Hepatocyte (in vitro differentiated cells): ENCODE measurements at regions not wholly inside any gene's neighbourhood (a gene's known extent, or its start where the extent isn't known, plus 50 kb on each side); places are given as distances from the start of the nearest gene placed in this dataset.

Source experiments
- DNase-seq: peaks from one replicate; pipeline ENCODE4 v3.0.0-alpha.2; 2016; ENCODE audit warnings: low spot score
- H2AFZ ChIP-seq: fragments of 200-600 bp; sonication (generic); 2 replicates; pipeline ENCODE4 v1.6.0; 2016; ENCODE audit warnings: antibody characterized with exemption, mild to moderate bottlenecking
- H3K27ac ChIP-seq: fragments of 200-600 bp; sonication (generic); 2 replicates; pipeline ENCODE4 v1.5.1; 2016; ENCODE audit warnings: mild to moderate bottlenecking
- H3K27me3 ChIP-seq: fragments of 200-600 bp; sonication (generic); 2 replicates; pipeline ENCODE4 v1.6.1; 2016
- H3K36me3 ChIP-seq: fragments of 200-600 bp; sonication (generic); replicated peaks from 2 replicates; pipeline ENCODE4 v1.5.1; 2016; ENCODE audit warnings: low read depth; ENCODE audit not compliant: insufficient read depth
- H3K4me1 ChIP-seq: fragments of 200-600 bp; sonication (generic); 2 replicates; pipeline ENCODE4 v1.5.1; 2016; ENCODE audit warnings: mild to moderate bottlenecking, moderate library complexity; ENCODE audit not compliant: insufficient read depth
- H3K4me2 ChIP-seq: fragments of 200-600 bp; sonication (generic); 2 replicates; pipeline ENCODE4 v1.6.0; 2016
- H3K4me3 ChIP-seq: fragments of 200-600 bp; sonication (generic); 2 replicates; pipeline ENCODE4 v1.5.1; 2016; ENCODE audit warnings: mild to moderate bottlenecking
- H3K79me2 ChIP-seq: fragments of 200-600 bp; sonication (generic); 2 replicates; pipeline ENCODE4 v1.6.0; 2017; ENCODE audit warnings: mild to moderate bottlenecking
- H3K9me2 ChIP-seq: fragments of 200-600 bp; sonication (generic); replicated peaks from 2 replicates; pipeline ENCODE4 v1.6.0; 2017; ENCODE audit warnings: mild to moderate bottlenecking; ENCODE audit not compliant: insufficient read depth
- H3K9me3 ChIP-seq: fragments of 200-600 bp; sonication (generic); 2 replicates; pipeline ENCODE4 v1.5.1; 2016; ENCODE audit warnings: low read depth, mild to moderate bottlenecking
- H4K20me1 ChIP-seq: fragments of 200-600 bp; sonication (generic); 2 replicates; pipeline ENCODE4 v1.6.0; 2016; ENCODE audit warnings: mild to moderate bottlenecking; ENCODE audit not compliant: insufficient read depth, poor library complexity, severe bottlenecking
- CTCF ChIP-seq: fragments of 200-600 bp; sonication (generic); IDR thresholded peaks from 2 replicates; pipeline ENCODE4 v1.5.1; 2016; ENCODE audit warnings: antibody characterized with exemption, mild to moderate bottlenecking; ENCODE audit not compliant: poor library complexity
- EZH2 ChIP-seq: fragments of 200-600 bp; sonication (generic); IDR thresholded peaks from 2 replicates; pipeline ENCODE4 v1.6.1; 2016; ENCODE audit warnings: antibody characterized with exemption, mild to moderate bottlenecking, borderline replicate concordance
- EZH2phosphoT487 ChIP-seq: fragments of 200-600 bp; sonication (generic); IDR thresholded peaks from one replicate; pipeline ENCODE4 v1.6.1; 2018; ENCODE audit warnings: antibody characterized with exemption, mild to moderate bottlenecking, low read depth, moderate library complexity; ENCODE audit not compliant: unreplicated experiment, severe bottlenecking
- WGBS: methylation state at CpG from one replicate; pipeline ENCODE4 v1.1.6; 2016; ENCODE audit warnings: low lambda C conversion rate; ENCODE audit errors: missing lambda C conversion rate; 5-methylcytosine and 5-hydroxymethylcytosine counted together

- peaks cover 10% of the 10 kb centered on the region for H3K4me1 ChIP-seq
- no peaks in the 10 kb centered on the region for H3K9me2 ChIP-seq
- no peaks in the 10 kb centered on the region for H3K27me3 ChIP-seq
- no peak overlapping the region for H3K27ac ChIP-seq
- H3K9me3 ChIP-seq: no peaks in the 10 kb centered on the region
- H3K36me3 ChIP-seq: no peaks in the 10 kb centered on the region
- WGBS: 70% methylated on average over 7 of the region's 7 CpGs
- no peak for DNase-seq
- no peaks in the 10 kb centered on the region for H3K79me2 ChIP-seq
- no peaks in the 10 kb centered on the region for H4K20me1 ChIP-seq
- TF ChIP-seq EZH2 (no peak), CTCF (no peak), EZH2phosphoT487 (no peak)
- H3K4me2 ChIP-seq: no peak overlapping the region
- no peak overlapping the region for H2AFZ ChIP-seq
- no peak overlapping the region for H3K4me3 ChIP-seq
Measured at GRCh38 chr16:82470016-82470415, 156.8 kb upstream of the CDH13 start.

GRCh38 chr16:82464187-82464586 is 162.6 kb upstream of the CDH13 start:
- DNase-seq: no peak
- no peaks in the 10 kb centered on the region for H3K9me3 ChIP-seq
- no peaks in the 10 kb centered on the region for H3K36me3 ChIP-seq
- no peak overlapping the region for H3K27ac ChIP-seq
- H3K4me1 ChIP-seq: peaks cover 9% of the 10 kb centered on the region
- H3K79me2 ChIP-seq: no peaks in the 10 kb centered on the region
- H3K4me3 ChIP-seq: no peak overlapping the region
- WGBS: 46% methylated on average over 13 of the region's 13 CpGs
- no peaks in the 10 kb centered on the region for H3K9me2 ChIP-seq
- H4K20me1 ChIP-seq: no peaks in the 10 kb centered on the region
- H3K27me3 ChIP-seq: peaks cover 7% of the 10 kb centered on the region
- no peak overlapping the region for H3K4me2 ChIP-seq
- H2AFZ ChIP-seq: no peak overlapping the region
- TF ChIP-seq EZH2phosphoT487 (no peak), CTCF (no peak), EZH2 (no peak)

- peaks cover 9% of the 10 kb centered on the region for H3K4me1 ChIP-seq
- no peak overlapping the region for H3K27ac ChIP-seq
- TF ChIP-seq EZH2phosphoT487 (no peak), EZH2 (no peak)
Measured at GRCh38 chr16:82460766-82461165, 166.0 kb upstream of the CDH13 start.

GRCh38 chr16:82459580-82460256 is 167.1 kb upstream of the CDH13 start:
- H3K4me3 ChIP-seq: no peak overlapping the region
- H3K27ac ChIP-seq: no peak overlapping the region
- no peaks in the 10 kb centered on the region for H4K20me1 ChIP-seq
- WGBS: 53% methylated on average over 11 of the region's 11 CpGs
- H2AFZ ChIP-seq: no peak overlapping the region
- H3K4me2 ChIP-seq: no peak overlapping the region
- H3K9me3 ChIP-seq: no peaks in the 10 kb centered on the region
- no peaks in the 10 kb centered on the region for H3K36me3 ChIP-seq
- H3K9me2 ChIP-seq: no peaks in the 10 kb centered on the region
- H3K27me3 ChIP-seq: peaks cover 13% of the 10 kb centered on the region
- H3K79me2 ChIP-seq: no peaks in the 10 kb centered on the region
- TF ChIP-seq CTCF: no peak
- no peak for TF ChIP-seq EZH2phosphoT487
- no peak for TF ChIP-seq EZH2
- peaks cover 9% of the 10 kb centered on the region for H3K4me1 ChIP-seq
- DNase-seq: no peak

More at GRCh38 chr16:82460766-82461165, 166.0 kb upstream of the CDH13 start:
- H2AFZ ChIP-seq: no peak overlapping the region
- DNase-seq: peak; percentile 56
- H3K9me3 ChIP-seq: no peaks in the 10 kb centered on the region
- H3K36me3 ChIP-seq: no peaks in the 10 kb centered on the region
- peaks cover 7% of the 10 kb centered on the region for H3K27me3 ChIP-seq
- H3K4me3 ChIP-seq: no peak overlapping the region
- H4K20me1 ChIP-seq: no peaks in the 10 kb centered on the region
- no peak overlapping the region for H3K4me2 ChIP-seq
- H3K79me2 ChIP-seq: no peaks in the 10 kb centered on the region
- no peaks in the 10 kb centered on the region for H3K9me2 ChIP-seq
- WGBS: 66% methylated on average over 3 of the region's 3 CpGs
